NCI-H128 (cell line): ENCODE measurements at regions not wholly inside any gene's neighbourhood (a gene's known extent, or its start where the extent isn't known, plus 50 kb on each side); places are given as distances from the start of the nearest gene placed in this dataset.
"Not testable (repeated sequence)": the region's sequence is repeated elsewhere in the genome, so short reads cannot be mapped to it uniquely, and the experiment has no call there.

Source experiments
- DNase-seq: peaks from one replicate; lab custom pipeline; 2025; ENCODE audit not compliant: unreplicated experiment; lab: John Stamatoyannopoulos, UW

DNA sequence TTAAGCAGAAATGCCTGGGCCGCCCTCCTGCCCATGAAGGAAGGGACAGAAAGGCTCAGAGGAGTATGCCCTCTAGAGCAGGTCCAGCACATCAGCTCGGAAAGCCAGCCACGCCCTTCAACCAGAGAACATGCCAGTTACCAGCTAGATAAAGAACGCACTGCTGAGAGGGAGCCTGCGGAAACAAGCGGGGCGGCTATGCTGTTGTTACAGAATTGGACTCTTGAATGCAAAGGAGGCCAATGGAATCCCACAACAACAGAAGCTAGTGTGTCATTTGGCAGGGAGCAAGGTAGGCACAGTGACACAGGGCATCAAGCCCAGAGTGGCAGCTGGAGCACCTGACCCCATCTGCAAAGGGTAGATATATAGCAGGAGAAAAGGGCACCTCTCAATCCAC is 242.9 kb upstream of the ID2 start:
- no peak for DNase-seq

GRCh38 chr2:8440029-8440778 is 241.7 kb upstream of the ID2 start:
- no peak for DNase-seq

GRCh38 chr2:8441371-8441770 is 240.5 kb upstream of the ID2 start:
- DNase-seq = no peak

DNA sequence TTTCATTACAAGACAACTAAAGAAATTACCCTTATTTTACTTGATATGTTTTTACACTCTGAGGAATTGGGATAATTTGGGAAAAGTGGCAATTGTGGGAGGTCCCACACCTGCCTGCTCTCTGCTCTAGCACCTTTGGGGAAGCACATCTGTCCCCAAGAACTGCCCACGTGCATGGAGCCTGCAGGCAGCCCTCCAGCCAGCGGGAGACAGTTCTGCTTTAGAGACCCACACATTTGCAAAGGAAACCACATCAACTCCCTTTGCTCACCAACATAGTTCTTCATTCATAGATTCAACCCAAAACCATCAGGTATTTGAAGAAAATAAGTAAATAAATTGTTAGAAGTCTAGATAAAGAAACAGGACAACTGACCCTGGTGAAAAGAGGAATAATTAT is 239.9 kb upstream of the ID2 start:
- DNase-seq = no peak

GRCh38 chr2:8442833-8443486 is 238.9 kb upstream of the ID2 start:
- DNase-seq = no peak

GRCh38 chr2:8445580-8445979 is 236.3 kb upstream of the ID2 start:
- no peak for DNase-seq

DNA sequence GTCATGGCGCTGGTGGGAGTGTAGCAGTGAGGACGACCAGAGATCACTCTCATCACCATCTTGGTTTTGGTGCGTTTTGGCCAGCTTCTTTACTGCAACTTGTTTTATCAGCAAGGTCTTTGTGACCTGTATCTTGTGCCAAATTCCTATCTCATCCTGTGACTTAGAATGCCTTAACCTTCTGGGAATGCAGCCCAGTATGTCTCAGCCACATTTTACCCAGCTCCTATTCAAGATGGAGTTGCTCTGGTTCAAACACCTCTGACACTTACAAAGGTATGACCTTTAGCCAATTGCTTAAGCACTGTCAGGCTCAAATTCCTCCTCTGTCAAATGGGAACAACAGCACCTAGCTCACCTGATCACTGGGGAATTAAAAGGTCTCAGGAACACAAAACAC is 235.1 kb upstream of the ID2 start:
- not testable (repeated sequence) for DNase-seq

GRCh38 chr2:8447610-8448221 is 234.1 kb upstream of the ID2 start:
- no peak for DNase-seq

DNA sequence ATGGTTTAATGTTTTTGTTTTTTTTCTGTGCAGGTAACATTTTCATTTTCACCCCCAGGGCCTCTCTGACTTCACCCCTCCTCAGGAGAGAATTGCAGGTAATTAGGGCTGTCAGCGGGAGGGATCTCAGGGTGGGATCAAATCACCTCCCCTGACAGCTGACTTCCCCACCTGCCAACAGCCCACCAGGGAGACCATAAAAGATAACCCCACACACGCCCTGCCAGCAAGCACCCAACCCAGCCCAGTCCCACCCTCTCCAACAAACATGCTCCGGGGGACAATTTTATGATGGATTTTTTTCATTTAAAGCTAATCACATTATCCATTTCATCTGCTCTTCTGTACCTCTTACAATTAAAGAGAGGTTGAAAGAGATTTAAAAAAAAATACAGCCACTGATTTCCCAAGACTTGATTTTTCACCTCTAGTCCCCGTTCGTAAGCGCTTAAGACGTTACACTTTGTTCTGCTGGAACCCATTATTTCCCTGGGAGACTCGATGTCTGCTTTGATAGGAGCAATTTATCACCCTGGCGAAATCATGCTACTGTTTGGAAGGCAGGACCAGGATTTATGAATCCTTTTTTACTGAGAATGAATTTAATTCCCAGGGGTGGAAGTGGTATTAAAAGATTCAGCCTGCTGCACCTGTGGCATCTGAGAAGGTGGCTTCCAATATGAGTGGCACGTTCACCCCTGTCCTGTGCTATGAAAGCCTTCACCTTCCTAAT is 232.9 kb upstream of the ID2 start:
- DNase-seq = no peak

- no peak for DNase-seq
These were observed 230.6 kb upstream of the ID2 start for GRCh38 chr2:8451273-8451672.

- no peak for DNase-seq
These were observed 229.6 kb upstream of the ID2 start for GRCh38 chr2:8452296-8452695.

DNA sequence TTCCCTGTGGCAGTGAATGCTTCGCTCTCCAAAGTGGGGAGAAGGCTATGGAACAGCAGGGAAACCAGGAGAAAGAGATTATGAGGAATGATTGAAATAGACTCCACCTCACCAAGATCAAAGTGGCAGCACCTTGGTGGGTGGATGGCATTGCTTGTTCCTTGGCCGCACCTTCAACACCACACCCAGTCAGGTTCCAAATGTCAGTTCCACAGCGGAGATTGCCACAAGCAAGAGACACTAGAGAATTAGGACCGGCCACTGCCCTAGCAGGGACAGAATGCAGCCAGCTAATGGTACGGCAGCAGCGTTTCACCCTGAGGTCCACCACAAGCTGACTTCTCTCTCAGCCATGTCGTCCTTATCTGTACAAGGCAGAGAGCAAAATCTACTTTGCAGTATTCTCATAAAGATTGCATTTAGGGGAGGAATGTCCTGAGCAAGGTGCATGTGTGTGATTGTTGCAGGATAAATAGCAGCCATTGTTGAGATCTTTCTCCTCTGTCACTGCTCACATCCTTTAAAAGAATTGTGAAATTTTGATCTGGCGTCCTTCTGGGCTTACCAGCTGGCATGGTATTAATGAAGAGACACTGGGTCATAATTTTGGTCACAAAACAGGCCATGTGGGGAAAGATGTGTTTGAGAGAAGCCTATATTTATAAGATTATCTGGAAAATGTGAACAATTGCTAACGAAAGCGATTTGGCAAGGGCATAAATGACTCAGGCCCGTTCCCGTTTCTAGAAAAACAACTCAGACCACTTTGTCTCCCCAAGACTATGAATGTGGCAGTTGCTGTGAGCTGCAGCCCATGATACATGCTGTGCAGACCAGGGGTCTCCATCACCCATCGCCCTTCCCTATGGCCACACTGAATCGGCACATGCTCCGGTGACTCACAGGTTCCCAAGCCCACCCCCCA is 228.6 kb upstream of the ID2 start:
- DNase-seq = no peak

GRCh38 chr2:8453904-8454302 is 228.0 kb upstream of the ID2 start:
- no peak for DNase-seq

GRCh38 chr2:8454797-8455196 is 227.1 kb upstream of the ID2 start:
- DNase-seq = no peak

DNA sequence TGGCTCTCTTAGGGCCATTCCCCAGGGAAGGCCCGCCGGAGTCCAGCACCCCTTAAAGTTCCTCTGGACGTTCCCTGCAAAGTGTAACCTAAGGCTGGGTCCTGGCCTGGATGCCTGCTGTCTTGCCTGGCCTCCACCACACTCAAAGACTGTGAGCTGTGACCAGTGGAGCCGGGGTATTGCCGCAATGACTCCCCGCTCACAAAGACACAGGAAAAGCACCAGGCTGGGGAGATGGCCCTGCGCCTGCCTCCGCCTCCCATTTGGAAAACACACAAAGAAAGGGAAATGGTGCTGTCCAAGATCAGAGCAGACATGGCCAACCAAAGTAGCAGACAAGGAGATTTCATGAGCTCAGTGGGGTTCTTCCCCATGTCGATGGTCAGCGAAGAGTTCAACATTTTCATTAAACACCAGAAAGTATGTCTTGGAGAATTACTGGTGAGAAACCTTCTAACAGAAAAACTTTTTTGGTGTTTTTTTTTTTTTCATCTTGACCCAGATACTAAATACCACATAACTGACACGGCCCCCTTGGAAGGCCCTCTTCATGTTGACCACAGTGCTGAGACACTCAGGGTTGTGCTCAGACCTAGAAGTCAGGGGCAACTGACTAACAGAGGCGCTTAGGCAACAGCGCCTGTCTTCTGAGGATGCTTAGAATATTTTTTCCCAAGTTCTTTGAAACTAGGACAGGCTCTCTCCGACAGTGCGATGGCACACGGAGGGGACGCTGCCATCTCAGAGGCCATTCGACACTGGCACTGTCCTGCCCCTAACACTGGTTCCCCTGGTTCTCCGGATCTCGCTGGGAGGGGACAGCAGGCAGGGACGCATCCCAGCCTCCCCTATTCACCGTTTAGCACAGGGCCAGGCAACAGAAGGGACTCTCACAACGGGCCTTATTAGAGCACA is 226.4 kb upstream of the ID2 start:
- DNase-seq = no peak

- no peak for DNase-seq
These were observed 225.4 kb upstream of the ID2 start for GRCh38 chr2:8456151-8457091.

- DNase-seq = no peak
These were observed 224.8 kb upstream of the ID2 start for GRCh38 chr2:8457092-8457481.

- no peak for DNase-seq
These were observed 224.0 kb upstream of the ID2 start for GRCh38 chr2:8457699-8458502.
